ENCODE measurements at regions not wholly inside any gene's neighbourhood (a gene's known extent, or its start where the extent isn't known, plus 50 kb on each side); places are given as distances from the start of the nearest gene placed in this dataset.

DNA sequence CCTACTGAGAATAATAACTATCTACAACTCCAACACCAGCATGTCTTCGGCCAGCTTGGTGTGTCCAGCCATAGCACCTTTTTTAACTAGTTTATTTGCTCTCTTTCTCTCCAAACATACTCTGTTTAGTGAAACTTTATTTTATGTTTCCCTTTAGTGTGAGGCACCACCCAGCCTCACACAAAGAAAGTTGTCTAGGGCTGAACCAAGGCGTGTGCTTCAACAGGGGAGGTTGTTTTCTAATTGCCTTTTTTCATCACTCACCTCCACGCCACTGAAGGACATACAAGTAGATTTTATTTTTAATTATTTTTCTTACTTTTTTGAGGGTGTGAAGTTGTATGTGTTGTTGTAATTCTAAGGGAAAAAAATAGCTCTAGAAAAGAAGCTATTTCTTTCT is 125.6 kb upstream of the MARCKS start:
- H3K36me3 ChIP-seq (ENCODE audit: control insufficient read depth in 2 of 2, insufficient read depth in 2 of 2, low read length in 1 of 2), result no peaks in the 10 kb centered on the region
- H3K4me1 ChIP-seq (ENCODE audit: control insufficient read depth in 2 of 2, insufficient read depth in 2 of 2, low read length in 2 of 2), result no peaks in the 10 kb centered on the region
- no peak overlapping the region for H3K27ac ChIP-seq (ENCODE audit: low read depth in 1 of 2, low read length in 1 of 2)
- DNase-seq (ENCODE audit: low read depth in 6 of 9, low spot score in 9 of 9), result no peak
- no peak overlapping the region for H3K4me3 ChIP-seq (ENCODE audit: low read length in 2 of 2)
- H3K9me3 ChIP-seq (ENCODE audit: control insufficient read depth in 2 of 2, insufficient read depth in 1 of 2, low read length in 1 of 2), result no peaks in the 10 kb centered on the region
- WGBS, result 97% methylated on average over 3 of the region's 3 CpGs
- H3K27me3 ChIP-seq (ENCODE audit: control insufficient read depth in 2 of 2, insufficient read depth in 1 of 2, low read length in 1 of 2), result no peaks in the 10 kb centered on the region

DNA sequence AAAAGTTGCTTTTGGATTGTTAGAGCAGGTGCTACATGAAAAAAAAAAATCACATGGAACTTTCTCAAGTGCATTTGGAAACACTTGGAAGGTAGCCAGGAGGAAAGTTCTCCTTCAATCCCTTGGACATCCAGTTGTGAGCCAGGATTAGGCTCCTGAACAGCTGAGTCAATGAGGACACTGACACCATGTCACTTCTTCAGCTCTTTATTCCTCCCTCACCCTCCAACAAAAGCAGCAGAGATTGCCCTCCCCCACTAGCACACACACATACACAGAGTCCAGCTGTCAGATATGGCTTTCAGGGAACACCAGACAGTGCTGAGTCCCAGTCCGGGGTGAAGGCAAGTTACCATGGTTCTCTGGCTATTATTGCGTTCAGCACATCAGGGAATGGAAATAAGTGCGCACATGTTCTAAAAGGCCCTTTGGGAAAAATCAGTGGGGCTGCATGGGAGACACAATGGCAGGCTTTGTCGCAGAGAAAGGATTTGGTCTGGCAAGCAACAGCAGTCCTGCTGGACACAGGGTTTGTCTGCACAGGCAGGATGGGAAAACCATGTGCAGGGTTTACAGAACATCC is 124.7 kb upstream of the MARCKS start:
- DNase-seq (ENCODE audit: low read depth in 6 of 9, low spot score in 9 of 9), result no peak
- Histone ChIP-seq H3K4me1 (ENCODE audit: control insufficient read depth in 2 of 2, insufficient read depth in 2 of 2, low read length in 2 of 2) (no peaks in the 10 kb centered on the region), H3K4me3 (ENCODE audit: low read length in 2 of 2) (no peak overlapping the region), H3K36me3 (ENCODE audit: control insufficient read depth in 2 of 2, insufficient read depth in 2 of 2, low read length in 1 of 2) (no peaks in the 10 kb centered on the region), H3K27ac (ENCODE audit: low read depth in 1 of 2, low read length in 1 of 2) (no peak overlapping the region), H3K27me3 (ENCODE audit: control insufficient read depth in 2 of 2, insufficient read depth in 1 of 2, low read length in 1 of 2) (no peaks in the 10 kb centered on the region), H3K9me3 (ENCODE audit: control insufficient read depth in 2 of 2, insufficient read depth in 1 of 2, low read length in 1 of 2) (no peaks in the 10 kb centered on the region)
- 93% methylated on average over 4 of the region's 4 CpGs for WGBS

GRCh38 chr6:113733381-113733780 is 123.8 kb upstream of the MARCKS start:
- Histone ChIP-seq H3K4me3 (ENCODE audit: low read length in 2 of 2) (no peak overlapping the region), H3K36me3 (ENCODE audit: control insufficient read depth in 2 of 2, insufficient read depth in 2 of 2, low read length in 1 of 2) (no peaks in the 10 kb centered on the region), H3K9me3 (ENCODE audit: control insufficient read depth in 2 of 2, insufficient read depth in 1 of 2, low read length in 1 of 2) (no peaks in the 10 kb centered on the region), H3K27me3 (ENCODE audit: control insufficient read depth in 2 of 2, insufficient read depth in 1 of 2, low read length in 1 of 2) (no peaks in the 10 kb centered on the region), H3K27ac (ENCODE audit: low read depth in 1 of 2, low read length in 1 of 2) (no peak overlapping the region), H3K4me1 (ENCODE audit: control insufficient read depth in 2 of 2, insufficient read depth in 2 of 2, low read length in 2 of 2) (no peaks in the 10 kb centered on the region)
- DNase-seq (ENCODE audit: low read depth in 6 of 9, low spot score in 9 of 9), result no peak
- WGBS, result 95% methylated on average over 3 of the region's 3 CpGs

DNA sequence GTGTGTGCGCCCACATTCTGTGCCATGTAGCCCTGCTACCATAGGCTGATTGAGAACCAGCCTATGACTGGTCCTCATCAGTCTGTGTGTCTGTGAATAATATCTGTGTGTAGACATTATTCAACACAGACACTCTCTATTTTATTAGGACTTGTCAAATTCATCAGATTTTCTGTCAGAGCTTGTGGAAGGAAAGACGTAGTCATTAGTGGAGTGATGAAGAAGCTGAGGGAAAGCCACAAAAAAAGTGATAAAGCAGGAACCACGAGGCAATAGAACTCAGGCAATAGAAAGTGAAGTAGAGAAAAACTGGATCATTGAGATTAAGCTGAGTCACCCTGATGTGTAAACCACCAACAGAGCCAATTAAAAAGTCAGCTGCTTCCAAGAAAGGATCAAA is 122.2 kb upstream of the MARCKS start:
- Histone ChIP-seq H3K4me1 (ENCODE audit: control insufficient read depth in 2 of 2, insufficient read depth in 2 of 2, low read length in 2 of 2) (no peaks in the 10 kb centered on the region), H3K27me3 (ENCODE audit: control insufficient read depth in 2 of 2, insufficient read depth in 1 of 2, low read length in 1 of 2) (no peaks in the 10 kb centered on the region), H3K9me3 (ENCODE audit: control insufficient read depth in 2 of 2, insufficient read depth in 1 of 2, low read length in 1 of 2) (no peaks in the 10 kb centered on the region), H3K36me3 (ENCODE audit: control insufficient read depth in 2 of 2, insufficient read depth in 2 of 2, low read length in 1 of 2) (no peaks in the 10 kb centered on the region), H3K4me3 (ENCODE audit: low read length in 2 of 2) (no peak overlapping the region), H3K27ac (ENCODE audit: low read depth in 1 of 2, low read length in 1 of 2) (no peak overlapping the region)
- 44% methylated on average over 3 of the region's 3 CpGs for WGBS
- no peak for DNase-seq (ENCODE audit: low read depth in 6 of 9, low spot score in 9 of 9)

DNA sequence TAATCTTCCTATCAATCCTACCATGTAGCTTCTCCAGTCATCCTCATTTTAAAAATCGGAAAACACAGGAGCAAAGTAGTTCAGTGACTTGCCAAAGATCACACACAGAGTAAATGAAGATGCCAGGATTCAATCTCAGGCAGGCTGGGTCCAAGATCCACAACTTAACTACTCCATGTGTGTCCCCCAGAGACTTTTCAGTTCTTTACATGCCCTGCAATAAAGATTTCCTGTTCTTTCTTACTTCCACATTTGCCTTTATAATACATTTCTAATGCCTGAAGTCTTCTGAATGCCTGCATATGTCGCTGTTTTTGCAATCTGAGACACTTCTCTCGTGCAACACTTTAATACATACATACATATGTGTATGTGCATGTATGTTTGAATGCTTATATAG is 121.7 kb upstream of the MARCKS start:
- Histone ChIP-seq H3K4me3 (ENCODE audit: low read length in 2 of 2) (no peak overlapping the region), H3K27ac (ENCODE audit: low read depth in 1 of 2, low read length in 1 of 2) (no peak overlapping the region), H3K9me3 (ENCODE audit: control insufficient read depth in 2 of 2, insufficient read depth in 1 of 2, low read length in 1 of 2) (no peaks in the 10 kb centered on the region), H3K36me3 (ENCODE audit: control insufficient read depth in 2 of 2, insufficient read depth in 2 of 2, low read length in 1 of 2) (no peaks in the 10 kb centered on the region), H3K27me3 (ENCODE audit: control insufficient read depth in 2 of 2, insufficient read depth in 1 of 2, low read length in 1 of 2) (no peaks in the 10 kb centered on the region), H3K4me1 (ENCODE audit: control insufficient read depth in 2 of 2, insufficient read depth in 2 of 2, low read length in 2 of 2) (no peaks in the 10 kb centered on the region)
- 48% methylated on average over 3 of the region's 3 CpGs for WGBS
- DNase-seq (ENCODE audit: low read depth in 6 of 9, low spot score in 9 of 9), result no peak

DNA sequence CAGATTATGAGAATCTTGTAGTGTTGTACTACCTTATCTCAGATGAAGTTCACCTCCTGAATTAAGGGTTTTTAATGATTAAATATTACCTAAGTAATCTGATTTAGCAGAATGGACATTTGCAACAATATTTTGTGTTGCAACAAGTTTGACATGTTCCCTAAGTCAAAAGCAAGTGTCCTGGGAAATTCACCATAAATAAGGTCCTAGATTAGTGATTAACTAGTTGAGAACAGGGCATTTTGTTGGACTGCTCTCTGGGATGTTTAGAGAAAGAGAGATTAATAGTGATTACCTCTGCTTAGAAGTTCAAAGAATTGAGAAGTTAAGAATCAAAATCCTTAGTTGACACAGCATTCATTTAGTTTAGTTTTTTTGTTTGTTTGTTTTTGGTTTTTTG is 120.2 kb upstream of the MARCKS start:
- DNase-seq (ENCODE audit: low read depth in 6 of 9, low spot score in 9 of 9), result no peak
- Histone ChIP-seq H3K4me3 (ENCODE audit: low read length in 2 of 2) (no peak overlapping the region), H3K36me3 (ENCODE audit: control insufficient read depth in 2 of 2, insufficient read depth in 2 of 2, low read length in 1 of 2) (no peaks in the 10 kb centered on the region), H3K27ac (ENCODE audit: low read depth in 1 of 2, low read length in 1 of 2) (no peak overlapping the region), H3K9me3 (ENCODE audit: control insufficient read depth in 2 of 2, insufficient read depth in 1 of 2, low read length in 1 of 2) (no peaks in the 10 kb centered on the region), H3K4me1 (ENCODE audit: control insufficient read depth in 2 of 2, insufficient read depth in 2 of 2, low read length in 2 of 2) (no peaks in the 10 kb centered on the region), H3K27me3 (ENCODE audit: control insufficient read depth in 2 of 2, insufficient read depth in 1 of 2, low read length in 1 of 2) (no peaks in the 10 kb centered on the region)

GRCh38 chr6:113739041-113739655 is 118.0 kb upstream of the MARCKS start:
- Histone ChIP-seq H3K4me3 (ENCODE audit: low read length in 2 of 2) (no peak overlapping the region), H3K27me3 (ENCODE audit: control insufficient read depth in 2 of 2, insufficient read depth in 1 of 2, low read length in 1 of 2) (no peaks in the 10 kb centered on the region), H3K27ac (ENCODE audit: low read depth in 1 of 2, low read length in 1 of 2) (no peak overlapping the region), H3K9me3 (ENCODE audit: control insufficient read depth in 2 of 2, insufficient read depth in 1 of 2, low read length in 1 of 2) (no peaks in the 10 kb centered on the region), H3K36me3 (ENCODE audit: control insufficient read depth in 2 of 2, insufficient read depth in 2 of 2, low read length in 1 of 2) (no peaks in the 10 kb centered on the region), H3K4me1 (ENCODE audit: control insufficient read depth in 2 of 2, insufficient read depth in 2 of 2, low read length in 2 of 2) (no peaks in the 10 kb centered on the region)
- WGBS, result 95% methylated on average over 4 of the region's 4 CpGs
- DNase-seq (ENCODE audit: low read depth in 6 of 9, low spot score in 9 of 9), result no peak

GRCh38 chr6:113741651-113742050 is 115.5 kb upstream of the MARCKS start:
- no peak for DNase-seq (ENCODE audit: low read depth in 6 of 9, low spot score in 9 of 9)
- no peak overlapping the region for H3K27ac ChIP-seq (ENCODE audit: low read depth in 1 of 2, low read length in 1 of 2)
- H3K4me3 ChIP-seq (ENCODE audit: low read length in 2 of 2), result no peak overlapping the region
- H3K27me3 ChIP-seq (ENCODE audit: control insufficient read depth in 2 of 2, insufficient read depth in 1 of 2, low read length in 1 of 2), result no peaks in the 10 kb centered on the region
- H3K9me3 ChIP-seq (ENCODE audit: control insufficient read depth in 2 of 2, insufficient read depth in 1 of 2, low read length in 1 of 2), result no peaks in the 10 kb centered on the region
- H3K36me3 ChIP-seq (ENCODE audit: control insufficient read depth in 2 of 2, insufficient read depth in 2 of 2, low read length in 1 of 2), result no peaks in the 10 kb centered on the region
- H3K4me1 ChIP-seq (ENCODE audit: control insufficient read depth in 2 of 2, insufficient read depth in 2 of 2, low read length in 2 of 2), result no peaks in the 10 kb centered on the region

DNA sequence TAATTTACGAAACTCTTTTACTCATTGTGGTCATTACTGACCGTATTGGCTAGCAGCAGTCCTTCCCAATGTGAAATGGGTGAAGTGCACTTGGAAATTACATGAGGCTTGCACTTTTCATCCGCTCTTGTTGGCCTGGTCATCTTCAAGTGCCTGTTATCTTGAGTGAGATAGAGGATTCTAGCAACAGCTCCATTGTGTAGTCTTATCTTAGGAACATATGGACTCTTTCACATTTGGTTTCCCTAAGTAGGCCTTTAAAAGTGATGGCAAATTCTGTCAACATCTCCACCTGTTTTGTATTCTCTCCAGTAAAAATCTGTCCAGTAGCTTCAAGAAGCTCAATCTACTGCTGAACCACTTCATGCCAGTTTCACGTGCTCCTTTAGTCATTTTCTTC is 114.8 kb upstream of the MARCKS start:
- Histone ChIP-seq H3K4me3 (ENCODE audit: low read length in 2 of 2) (no peak overlapping the region), H3K9me3 (ENCODE audit: control insufficient read depth in 2 of 2, insufficient read depth in 1 of 2, low read length in 1 of 2) (no peaks in the 10 kb centered on the region), H3K36me3 (ENCODE audit: control insufficient read depth in 2 of 2, insufficient read depth in 2 of 2, low read length in 1 of 2) (no peaks in the 10 kb centered on the region), H3K27ac (ENCODE audit: low read depth in 1 of 2, low read length in 1 of 2) (no peak overlapping the region), H3K4me1 (ENCODE audit: control insufficient read depth in 2 of 2, insufficient read depth in 2 of 2, low read length in 2 of 2) (no peaks in the 10 kb centered on the region), H3K27me3 (ENCODE audit: control insufficient read depth in 2 of 2, insufficient read depth in 1 of 2, low read length in 1 of 2) (no peaks in the 10 kb centered on the region)
- 96% methylated on average over 4 of the region's 4 CpGs for WGBS
- DNase-seq (ENCODE audit: low read depth in 6 of 9, low spot score in 9 of 9), result no peak

GRCh38 chr6:113744861-113745260 is 112.3 kb upstream of the MARCKS start:
- Histone ChIP-seq H3K27ac (ENCODE audit: low read depth in 1 of 2, low read length in 1 of 2) (no peak overlapping the region), H3K9me3 (ENCODE audit: control insufficient read depth in 2 of 2, insufficient read depth in 1 of 2, low read length in 1 of 2) (no peaks in the 10 kb centered on the region), H3K36me3 (ENCODE audit: control insufficient read depth in 2 of 2, insufficient read depth in 2 of 2, low read length in 1 of 2) (no peaks in the 10 kb centered on the region), H3K4me1 (ENCODE audit: control insufficient read depth in 2 of 2, insufficient read depth in 2 of 2, low read length in 2 of 2) (no peaks in the 10 kb centered on the region), H3K27me3 (ENCODE audit: control insufficient read depth in 2 of 2, insufficient read depth in 1 of 2, low read length in 1 of 2) (no peaks in the 10 kb centered on the region), H3K4me3 (ENCODE audit: low read length in 2 of 2) (no peak overlapping the region)
- no peak for DNase-seq (ENCODE audit: low read depth in 6 of 9, low spot score in 9 of 9)
- 96% methylated on average over 3 of the region's 3 CpGs for WGBS

Data from thymus (tissue), 11 donors.